Activated CD8-positive, alpha-beta T cell treated with anti-CD3 and anti-CD28 coated beads for 36 hours (primary cell): ENCODE measurements at regions not wholly inside any gene's neighbourhood (a gene's known extent, or its start where the extent isn't known, plus 50 kb on each side); places are given as distances from the start of the nearest gene placed in this dataset.

Experiments used
- ATAC-seq: fragments of 200-7000 bp; cut with Tn5 transposase; one replicate; pipeline ENCODE4 v1.10.0; 2021; ENCODE audit warnings: mild to moderate bottlenecking, moderate library complexity
- CTCF ChIA-PET: fragments of 350-600 bp; sonication (Branson Sonifier 250); formaldehyde crosslinking; loops from one replicate; lab custom pipeline; 2021; ENCODE audit warnings: antibody characterized with exemption; lab: Charles Lee
- POLR2A ChIA-PET: fragments of 350-600 bp; sonication (Branson Sonifier 250); formaldehyde crosslinking; loops from one replicate; lab custom pipeline; 2021; ENCODE audit warnings: antibody characterized with exemption; lab: Charles Lee
- DNase-seq: peaks from one replicate; pipeline ENCODE4 v3.0.0-alpha.2; 2020
- H3K27ac Mint-ChIP-seq: one replicate; pipeline ENCODE4 v1.8.0; 2021; ENCODE audit warnings: mild to moderate bottlenecking, mixed read lengths
- H3K27me3 Mint-ChIP-seq: one replicate; pipeline ENCODE4 v1.8.0; 2021; ENCODE audit warnings: mixed read lengths
- H3K36me3 Mint-ChIP-seq: one replicate; pipeline ENCODE4 v1.8.0; 2021; ENCODE audit warnings: low read depth, mixed read lengths
- H3K4me1 Mint-ChIP-seq: one replicate; pipeline ENCODE4 v1.8.0; 2021; ENCODE audit warnings: low read depth, mixed read lengths
- H3K4me3 Mint-ChIP-seq: one replicate; pipeline ENCODE4 v1.8.0; 2021; ENCODE audit warnings: mild to moderate bottlenecking, moderate library complexity, mixed read lengths
- H3K9me3 Mint-ChIP-seq: one replicate; pipeline ENCODE4 v1.8.0; 2021; ENCODE audit warnings: mixed read lengths
- CTCF ChIP-seq: fragments of 200-600 bp; IDR thresholded peaks from one replicate; pipeline ENCODE4 v1.8.0; 2022; ENCODE audit warnings: antibody characterized with exemption, mild to moderate bottlenecking
- intact Hi-C: fragments of 100-400 bp; cut with micrococcal nuclease; formaldehyde crosslinking; loops from one replicate; pipeline ENCODE4 v1.10.0; 2022

GRCh38 chr2:144324446-144325045 is 195.4 kb downstream of the ZEB2 start:
- peak overlapping the region; percentile 94 for H3K27ac Mint-ChIP-seq
- ATAC-seq (peak; percentile 59), DNase-seq (peak; percentile 54)
- no peak for TF ChIP-seq CTCF
- H3K4me3 Mint-ChIP-seq: peak overlapping the region; percentile 60
- ChIA-PET POLR2A (interaction anchor here (0.7 to 0.9 kb wide), 4 partner anchors 17 to 197 kb away, joined by 3 to 4 read pairs (median 3); no protein-coding TSS in a partner anchor), CTCF (interaction anchor here (0.7 to 1.8 kb wide), 5 partner anchors 10 to 141 kb away, joined by 3 to 4 read pairs (median 3); no protein-coding TSS in a partner anchor)
- peaks cover under 1% of the 10 kb centered on the region for H3K9me3 Mint-ChIP-seq
- peaks cover 85% of the 10 kb centered on the region for H3K4me1 Mint-ChIP-seq
- peaks cover 40% of the 10 kb centered on the region for H3K36me3 Mint-ChIP-seq
- no peaks in the 10 kb centered on the region for H3K27me3 Mint-ChIP-seq
- intact Hi-C loops: loop anchor here (5.0 kb wide), 2 partner anchors 87 to 142 kb away; no protein-coding TSS in a partner anchor

- DNase-seq (no peak), ATAC-seq (peak; percentile 31)
- ChIA-PET POLR2A (interaction anchor here (0.9 kb wide), 1 partner anchor 18 kb away, joined by 3 read pairs; no protein-coding TSS in a partner anchor), CTCF (interaction anchor here (1.1 to 1.8 kb wide), 2 partner anchors 11 to 17 kb away, joined by 3 to 4 read pairs; no protein-coding TSS in a partner anchor)
- intact Hi-C loops: no loop called here
- H3K27ac Mint-ChIP-seq: peak overlapping the region; percentile 94
- no peak for TF ChIP-seq CTCF
- H3K36me3 Mint-ChIP-seq: peaks cover 37% of the 10 kb centered on the region
- H3K4me3 Mint-ChIP-seq: peak overlapping the region; percentile 60
- no peaks in the 10 kb centered on the region for H3K27me3 Mint-ChIP-seq
- H3K4me1 Mint-ChIP-seq: peaks cover 83% of the 10 kb centered on the region
- no peaks in the 10 kb centered on the region for H3K9me3 Mint-ChIP-seq
Observed at GRCh38 chr2:144323946-144324345, 196.0 kb downstream of the ZEB2 start.

- no peak for ATAC-seq
- Mint-ChIP-seq H3K4me1 (peaks cover 72% of the 10 kb centered on the region), H3K9me3 (no peaks in the 10 kb centered on the region), H3K36me3 (peaks cover 28% of the 10 kb centered on the region), H3K4me3 (no peak overlapping the region), H3K27me3 (no peaks in the 10 kb centered on the region), H3K27ac (no peak overlapping the region)
- ChIA-PET CTCF (interaction anchor here (1.4 kb wide), 1 partner anchor 11 kb away, joined by 4 read pairs; no protein-coding TSS in a partner anchor), POLR2A (interaction anchor here (2.8 kb wide), 1 partner anchor 9 kb away, joined by 15 read pairs; no protein-coding TSS in a partner anchor)
- intact Hi-C loops: no loop called here
- DNase-seq: no peak
- TF ChIP-seq CTCF: no peak
Observed at GRCh38 chr2:144322379-144322778, 197.5 kb downstream of the ZEB2 start.

- DNase-seq (peak; percentile 81), ATAC-seq (peak; percentile 57)
- Mint-ChIP-seq H3K9me3 (no peaks in the 10 kb centered on the region), H3K36me3 (peaks cover 30% of the 10 kb centered on the region), H3K27me3 (no peaks in the 10 kb centered on the region), H3K4me1 (peaks cover 55% of the 10 kb centered on the region), H3K4me3 (peak overlapping the region; percentile 22), H3K27ac (peak overlapping the region; percentile 84)
- intact Hi-C loops: no loop called here
- ChIA-PET POLR2A (interaction anchor here (1.1 to 2.8 kb wide), 4 partner anchors 9 to 33 kb away, joined by 3 to 15 read pairs (median 4); no protein-coding TSS in a partner anchor), CTCF (interaction anchor here (0.7 to 1.6 kb wide), 2 partner anchors 33 to 158 kb away, joined by 3 to 5 read pairs; no protein-coding TSS in a partner anchor)
- no peak for TF ChIP-seq CTCF
Observed at GRCh38 chr2:144320491-144320890, 199.4 kb downstream of the ZEB2 start.
